SK-N-SH (cell line): ENCODE measurements at regions not wholly inside any gene's neighbourhood (a gene's known extent, or its start where the extent isn't known, plus 50 kb on each side); places are given as distances from the start of the nearest gene placed in this dataset.

Source experiments
- CTCF ChIA-PET: fragments of 300-600, 350-600 bp; formaldehyde crosslinking; extraction: SDS; loops from one replicate; lab custom pipeline; 2021; lab: Yijun Ruan, JAX
- POLR2A ChIA-PET: fragments of 350-600 bp; sonication (Branson Sonifier 250); formaldehyde crosslinking; extraction: SDS; loops from one replicate; lab custom pipeline; 2020; ENCODE audit warnings: antibody characterized with exemption, inconsistent platforms; lab: Yijun Ruan, JAX
- DNase-seq: peaks from one replicate; pipeline ENCODE4 v3.0.0; 2012
- H2AFZ ChIP-seq: fragments of 200-600 bp; sonication (generic); 2 replicates; pipeline ENCODE4 v1.8.1; 2016; ENCODE audit warnings: antibody characterized with exemption, mild to moderate bottlenecking, low read depth
- H3F3A ChIP-seq: fragments of 200-600 bp; sonication (generic); replicated peaks from 2 replicates; pipeline ENCODE3; 2016; ENCODE audit warnings: antibody characterized with exemption, mild to moderate bottlenecking; ENCODE audit not compliant: insufficient read depth
- H3K27ac ChIP-seq, 2 experiments: fragments of 200-500 bp in 1 of 2; fragments of 200-600 bp in 1 of 2; sonication (Bioruptor generic) in 1 of 2; sonication (generic), shearing (Covaris generic) in 1 of 2; 2 replicates each; pipeline versions ENCODE4 v1.5.1 to v1.6.1; 2014 to 2016; ENCODE audit warnings: low read depth in 2 of 2, inconsistent platforms in 1 of 2, low read length in 1 of 2, mild to moderate bottlenecking in 1 of 2, mixed read lengths in 1 of 2
- H3K27me3 ChIP-seq: fragments of 200-600 bp; sonication (generic), shearing (Covaris generic); 2 replicates; pipeline ENCODE4 v1.6.1; 2016; ENCODE audit warnings: mixed run types; ENCODE audit not compliant: insufficient read depth
- H3K36me3 ChIP-seq, 2 experiments: fragments of 200-500 bp in 1 of 2; fragments of 200-600 bp in 1 of 2; sonication (Bioruptor generic) in 1 of 2; sonication (generic) in 1 of 2; replicated peaks in 1 of 2; 2 replicates each; pipeline versions ENCODE3 to v1.5.1; 2014 to 2016; ENCODE audit warnings: low read length in 1 of 2, mild to moderate bottlenecking in 1 of 2; ENCODE audit not compliant: insufficient read depth in 2 of 2, control insufficient read depth in 1 of 2
- H3K4me1 ChIP-seq, 2 experiments: fragments of 200-500 bp in 1 of 2; fragments of 200-600 bp in 1 of 2; sonication (Bioruptor generic) in 1 of 2; sonication (generic), shearing (Covaris generic) in 1 of 2; 2 replicates each; pipeline versions ENCODE4 v1.5.1 to v1.6.1; 2014 to 2016; ENCODE audit warnings: low read depth in 1 of 2, low read length in 1 of 2, mixed run types in 1 of 2; ENCODE audit not compliant: insufficient read depth in 2 of 2, control insufficient read depth in 1 of 2
- H3K4me2 ChIP-seq: fragments of 200-600 bp; sonication (generic), shearing (Covaris generic); 2 replicates; pipeline ENCODE4 v1.6.1; 2017; ENCODE audit warnings: mixed run types
- H3K4me3 ChIP-seq, 2 experiments: fragments of 200-500 bp in 1 of 2; fragments of 200-600 bp in 1 of 2; sonication (Bioruptor generic) in 1 of 2; sonication (generic), shearing (Covaris generic) in 1 of 2; 2 replicates each; pipeline versions ENCODE4 v1.5.1 to v1.8.1; 2014 to 2016; ENCODE audit warnings: low read depth in 2 of 2, inconsistent platforms in 1 of 2, low read length in 1 of 2, mild to moderate bottlenecking in 1 of 2, mixed read lengths in 1 of 2, moderate library complexity in 1 of 2
- H3K79me2 ChIP-seq: fragments of 200-600 bp; sonication (generic); 2 replicates; pipeline ENCODE4 v1.8.1; 2017; ENCODE audit warnings: mild to moderate bottlenecking; ENCODE audit not compliant: insufficient read depth
- H3K9ac ChIP-seq: fragments of 200-600 bp; sonication (generic); 2 replicates; pipeline ENCODE4 v1.6.1; 2017; ENCODE audit warnings: mixed run types
- H3K9me2 ChIP-seq: fragments of 200-600 bp; sonication (generic); 2 replicates; pipeline ENCODE4 v1.6.1; 2017; ENCODE audit warnings: mixed run types
- H3K9me3 ChIP-seq: fragments of 200-600 bp; sonication (generic); 2 replicates; pipeline ENCODE4 v1.6.1; 2017; ENCODE audit warnings: mixed run types, mild to moderate bottlenecking, moderate library complexity
- H4K20me1 ChIP-seq: fragments of 200-600 bp; sonication (generic); 2 replicates; pipeline ENCODE4 v1.6.1; 2017; ENCODE audit warnings: mild to moderate bottlenecking, mixed run types; ENCODE audit not compliant: insufficient read depth
- CHD2 ChIP-seq: fragments of 150-350 bp; IDR thresholded peaks from 2 replicates; pipeline ENCODE4 v1.6.1; 2018; ENCODE audit warnings: low read length; ENCODE audit not compliant: partially characterized antibody
- ELF1 ChIP-seq: IDR thresholded peaks from 2 replicates; pipeline ENCODE4 v1.4.0; 2012
- EZH2phosphoT487 ChIP-seq: fragments of 200-600 bp; sonication (generic); IDR thresholded peaks from 2 replicates; pipeline ENCODE4 v1.6.1; 2017; ENCODE audit warnings: low read depth, mixed run types, mild to moderate bottlenecking, antibody characterized with exemption, moderate library complexity, borderline replicate concordance
- FOXJ3 ChIP-seq: sonication (generic); formaldehyde crosslinking; IDR thresholded peaks from 2 replicates; pipeline ENCODE4 v1.5.1; 2020; ENCODE audit warnings: mild to moderate bottlenecking, missing genetic modification reagents
- FOXM1 ChIP-seq: IDR thresholded peaks from 2 replicates; pipeline ENCODE4 v1.4.0; 2012; ENCODE audit warnings: low read depth, mild to moderate bottlenecking
- GABPA ChIP-seq: IDR thresholded peaks from 2 replicates; pipeline ENCODE4 v1.4.0; 2012; ENCODE audit warnings: low read depth, mild to moderate bottlenecking
- GATA2 ChIP-seq: sonication (generic); formaldehyde crosslinking; IDR thresholded peaks from 2 replicates; pipeline ENCODE4 v1.5.0; 2020; ENCODE audit warnings: mild to moderate bottlenecking, missing genetic modification reagents
- MXI1 ChIP-seq: IDR thresholded peaks from 2 replicates; pipeline ENCODE4 v1.6.1; 2012; ENCODE audit warnings: mild to moderate bottlenecking, low read depth, low read length, improper control_type of control experiment
- NRF1 ChIP-seq: IDR thresholded peaks from 2 replicates; pipeline ENCODE4 v1.6.1; 2012; ENCODE audit warnings: low read depth, mild to moderate bottlenecking, low read length
- POLR2AphosphoS5 ChIP-seq: IDR thresholded peaks from 2 replicates; pipeline ENCODE4 v1.6.1; 2012; ENCODE audit warnings: low read depth, low read length
- RAD21 ChIP-seq: IDR thresholded peaks from 2 replicates; pipeline ENCODE4 v1.6.1; 2012; ENCODE audit warnings: mild to moderate bottlenecking, low read length
- RXRA ChIP-seq: IDR thresholded peaks from 2 replicates; pipeline ENCODE4 v1.4.0; 2012; ENCODE audit warnings: low read depth, mild to moderate bottlenecking, borderline replicate concordance
- SIN3A ChIP-seq: IDR thresholded peaks from 2 replicates; pipeline ENCODE4 v1.6.1; 2012; ENCODE audit warnings: low read depth, mild to moderate bottlenecking, low read length, moderate library complexity, borderline replicate concordance
- TAF1 ChIP-seq: IDR thresholded peaks from 2 replicates; pipeline ENCODE4 v1.6.1; 2012; ENCODE audit warnings: low read depth, mild to moderate bottlenecking, low read length, moderate library complexity, borderline replicate concordance
- TCF12 ChIP-seq: IDR thresholded peaks from 2 replicates; pipeline ENCODE4 v1.4.0; 2012
- TEAD4 ChIP-seq: IDR thresholded peaks from 2 replicates; pipeline ENCODE4 v1.4.0; 2012; ENCODE audit warnings: mild to moderate bottlenecking, borderline replicate concordance; ENCODE audit not compliant: insufficient read depth
- WGBS: methylation state at CpG from one replicate; pipeline ENCODE4 v1.1.6; 2017; ENCODE audit warnings: low lambda C conversion rate; 5-methylcytosine and 5-hydroxymethylcytosine counted together
- TF ChIP-seq, protein P1 (sequence below): IDR thresholded peaks from 2 replicates; pipeline ENCODE4 v1.6.1; 2012; ENCODE audit warnings: mild to moderate bottlenecking, low read depth, low read length, moderate library complexity
- TF ChIP-seq, protein P2 (sequence below): IDR thresholded peaks from 2 replicates; pipeline ENCODE4; 2012
- TF ChIP-seq, protein P3 (sequence below): fragments of 150-350 bp; IDR thresholded peaks from 2 replicates; pipeline ENCODE4 v1.6.1; 2016; ENCODE audit warnings: mild to moderate bottlenecking, low read depth, low read length
- TF ChIP-seq, protein P4 (sequence below): fragments of 200-600 bp; sonication (generic); IDR thresholded peaks from 2 replicates; pipeline ENCODE4 v1.6.1; 2017; ENCODE audit warnings: antibody characterized with exemption, mild to moderate bottlenecking, moderate library complexity
- TF ChIP-seq, protein P5 (sequence below): IDR thresholded peaks from 2 replicates; pipeline ENCODE4 v1.4.0; 2012; ENCODE audit warnings: low read depth, borderline replicate concordance

DNA sequence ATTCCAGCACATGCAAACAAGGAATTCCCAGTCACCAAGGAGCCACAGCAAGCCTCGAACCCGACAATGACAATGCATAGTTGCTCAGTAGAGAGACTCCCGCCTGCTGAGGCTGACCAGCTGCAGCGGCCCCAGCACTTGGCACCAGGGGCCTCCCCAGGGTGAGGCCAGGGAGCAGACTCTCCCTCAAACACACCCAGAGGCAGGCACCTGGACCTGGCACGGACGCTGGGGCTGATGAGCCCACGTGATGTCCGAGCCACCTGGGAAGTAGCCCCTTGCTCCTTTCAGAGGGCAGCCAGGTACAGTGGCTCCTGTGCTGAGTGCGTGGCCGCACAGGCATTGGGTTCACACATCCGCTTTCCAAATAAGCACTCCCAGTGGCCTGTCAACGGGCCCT lies 315.9 kb upstream of the TGFBR2 start (continued):
- no peak for TF ChIP-seq GATA2 (CRISPR knock-in tag)
- TF ChIP-seq FOXM1, result no peak
- TF ChIP-seq NRF1, result no peak
- TF ChIP-seq MXI1, result no peak
- no peak for TF ChIP-seq RXRA
- TF ChIP-seq, protein P1, sequence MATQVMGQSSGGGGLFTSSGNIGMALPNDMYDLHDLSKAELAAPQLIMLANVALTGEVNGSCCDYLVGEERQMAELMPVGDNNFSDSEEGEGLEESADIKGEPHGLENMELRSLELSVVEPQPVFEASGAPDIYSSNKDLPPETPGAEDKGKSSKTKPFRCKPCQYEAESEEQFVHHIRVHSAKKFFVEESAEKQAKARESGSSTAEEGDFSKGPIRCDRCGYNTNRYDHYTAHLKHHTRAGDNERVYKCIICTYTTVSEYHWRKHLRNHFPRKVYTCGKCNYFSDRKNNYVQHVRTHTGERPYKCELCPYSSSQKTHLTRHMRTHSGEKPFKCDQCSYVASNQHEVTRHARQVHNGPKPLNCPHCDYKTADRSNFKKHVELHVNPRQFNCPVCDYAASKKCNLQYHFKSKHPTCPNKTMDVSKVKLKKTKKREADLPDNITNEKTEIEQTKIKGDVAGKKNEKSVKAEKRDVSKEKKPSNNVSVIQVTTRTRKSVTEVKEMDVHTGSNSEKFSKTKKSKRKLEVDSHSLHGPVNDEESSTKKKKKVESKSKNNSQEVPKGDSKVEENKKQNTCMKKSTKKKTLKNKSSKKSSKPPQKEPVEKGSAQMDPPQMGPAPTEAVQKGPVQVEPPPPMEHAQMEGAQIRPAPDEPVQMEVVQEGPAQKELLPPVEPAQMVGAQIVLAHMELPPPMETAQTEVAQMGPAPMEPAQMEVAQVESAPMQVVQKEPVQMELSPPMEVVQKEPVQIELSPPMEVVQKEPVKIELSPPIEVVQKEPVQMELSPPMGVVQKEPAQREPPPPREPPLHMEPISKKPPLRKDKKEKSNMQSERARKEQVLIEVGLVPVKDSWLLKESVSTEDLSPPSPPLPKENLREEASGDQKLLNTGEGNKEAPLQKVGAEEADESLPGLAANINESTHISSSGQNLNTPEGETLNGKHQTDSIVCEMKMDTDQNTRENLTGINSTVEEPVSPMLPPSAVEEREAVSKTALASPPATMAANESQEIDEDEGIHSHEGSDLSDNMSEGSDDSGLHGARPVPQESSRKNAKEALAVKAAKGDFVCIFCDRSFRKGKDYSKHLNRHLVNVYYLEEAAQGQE, result no peak
- no peak for TF ChIP-seq SIN3A
- TF ChIP-seq, protein P2, sequence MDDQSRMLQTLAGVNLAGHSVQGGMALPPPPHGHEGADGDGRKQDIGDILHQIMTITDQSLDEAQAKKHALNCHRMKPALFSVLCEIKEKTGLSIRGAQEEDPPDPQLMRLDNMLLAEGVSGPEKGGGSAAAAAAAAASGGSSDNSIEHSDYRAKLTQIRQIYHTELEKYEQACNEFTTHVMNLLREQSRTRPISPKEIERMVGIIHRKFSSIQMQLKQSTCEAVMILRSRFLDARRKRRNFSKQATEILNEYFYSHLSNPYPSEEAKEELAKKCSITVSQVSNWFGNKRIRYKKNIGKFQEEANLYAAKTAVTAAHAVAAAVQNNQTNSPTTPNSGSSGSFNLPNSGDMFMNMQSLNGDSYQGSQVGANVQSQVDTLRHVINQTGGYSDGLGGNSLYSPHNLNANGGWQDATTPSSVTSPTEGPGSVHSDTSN, result no peak

DNA sequence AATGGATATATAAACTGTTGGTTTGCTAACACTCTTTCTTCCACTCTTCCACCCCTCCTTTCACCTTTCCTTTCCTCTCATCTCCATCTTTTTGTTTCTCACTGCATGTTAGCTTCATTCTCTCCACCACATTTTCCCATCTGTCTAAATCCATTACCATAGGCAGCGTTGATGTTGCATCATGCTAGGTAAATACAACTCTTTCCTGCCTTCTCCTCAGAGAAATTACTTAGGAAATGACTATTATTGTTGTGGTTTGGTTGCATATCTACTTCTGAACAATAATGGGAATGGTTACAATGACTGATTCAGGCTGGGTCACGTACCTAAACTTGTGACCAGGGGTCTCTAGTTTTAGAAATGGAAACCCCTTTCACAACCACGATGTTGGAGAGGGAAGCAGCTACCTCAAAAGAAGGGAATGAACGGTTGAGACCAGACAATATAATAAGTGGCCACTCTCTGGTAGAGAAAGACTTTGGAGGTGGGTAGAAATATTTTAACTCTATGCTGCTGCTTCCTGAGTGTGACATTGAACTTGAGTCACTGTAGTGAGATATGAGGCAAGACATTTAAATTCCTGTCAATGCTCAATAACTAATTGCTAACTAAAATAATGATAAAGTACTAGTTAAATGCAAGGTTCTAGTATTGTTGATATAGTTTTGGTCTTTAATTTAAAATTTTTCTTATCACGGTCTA lies 314.1 kb upstream of the TGFBR2 start:
- ChIA-PET POLR2A (no interaction called here), CTCF (interaction anchor here (1.3 kb wide), 1 partner anchor 8 kb away, joined by 5 read pairs; no protein-coding TSS in a partner anchor)
- no peak overlapping the region for H3K9ac ChIP-seq
- TF ChIP-seq GABPA (no peak), SIN3A (no peak), ELF1 (no peak), FOXJ3 (no peak), TAF1 (no peak), CHD2 (no peak), RAD21 (no peak), RXRA (no peak), MXI1 (no peak), EZH2phosphoT487 (no peak), TCF12 (peak; percentile 30; the same call in 1 of the 2 replicates), TEAD4 (no peak), POLR2AphosphoS5 (no peak)
- TF ChIP-seq, protein P2, result peak; percentile 53
- TF ChIP-seq, protein P3, sequence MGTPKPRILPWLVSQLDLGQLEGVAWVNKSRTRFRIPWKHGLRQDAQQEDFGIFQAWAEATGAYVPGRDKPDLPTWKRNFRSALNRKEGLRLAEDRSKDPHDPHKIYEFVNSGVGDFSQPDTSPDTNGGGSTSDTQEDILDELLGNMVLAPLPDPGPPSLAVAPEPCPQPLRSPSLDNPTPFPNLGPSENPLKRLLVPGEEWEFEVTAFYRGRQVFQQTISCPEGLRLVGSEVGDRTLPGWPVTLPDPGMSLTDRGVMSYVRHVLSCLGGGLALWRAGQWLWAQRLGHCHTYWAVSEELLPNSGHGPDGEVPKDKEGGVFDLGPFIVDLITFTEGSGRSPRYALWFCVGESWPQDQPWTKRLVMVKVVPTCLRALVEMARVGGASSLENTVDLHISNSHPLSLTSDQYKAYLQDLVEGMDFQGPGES, result no peak
- TF ChIP-seq, protein P4, sequence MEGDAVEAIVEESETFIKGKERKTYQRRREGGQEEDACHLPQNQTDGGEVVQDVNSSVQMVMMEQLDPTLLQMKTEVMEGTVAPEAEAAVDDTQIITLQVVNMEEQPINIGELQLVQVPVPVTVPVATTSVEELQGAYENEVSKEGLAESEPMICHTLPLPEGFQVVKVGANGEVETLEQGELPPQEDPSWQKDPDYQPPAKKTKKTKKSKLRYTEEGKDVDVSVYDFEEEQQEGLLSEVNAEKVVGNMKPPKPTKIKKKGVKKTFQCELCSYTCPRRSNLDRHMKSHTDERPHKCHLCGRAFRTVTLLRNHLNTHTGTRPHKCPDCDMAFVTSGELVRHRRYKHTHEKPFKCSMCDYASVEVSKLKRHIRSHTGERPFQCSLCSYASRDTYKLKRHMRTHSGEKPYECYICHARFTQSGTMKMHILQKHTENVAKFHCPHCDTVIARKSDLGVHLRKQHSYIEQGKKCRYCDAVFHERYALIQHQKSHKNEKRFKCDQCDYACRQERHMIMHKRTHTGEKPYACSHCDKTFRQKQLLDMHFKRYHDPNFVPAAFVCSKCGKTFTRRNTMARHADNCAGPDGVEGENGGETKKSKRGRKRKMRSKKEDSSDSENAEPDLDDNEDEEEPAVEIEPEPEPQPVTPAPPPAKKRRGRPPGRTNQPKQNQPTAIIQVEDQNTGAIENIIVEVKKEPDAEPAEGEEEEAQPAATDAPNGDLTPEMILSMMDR, result no peak
- TF ChIP-seq, protein P5, sequence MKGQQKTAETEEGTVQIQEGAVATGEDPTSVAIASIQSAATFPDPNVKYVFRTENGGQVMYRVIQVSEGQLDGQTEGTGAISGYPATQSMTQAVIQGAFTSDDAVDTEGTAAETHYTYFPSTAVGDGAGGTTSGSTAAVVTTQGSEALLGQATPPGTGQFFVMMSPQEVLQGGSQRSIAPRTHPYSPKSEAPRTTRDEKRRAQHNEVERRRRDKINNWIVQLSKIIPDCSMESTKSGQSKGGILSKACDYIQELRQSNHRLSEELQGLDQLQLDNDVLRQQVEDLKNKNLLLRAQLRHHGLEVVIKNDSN, result no peak

More for the DNA sequence above, 314.1 kb upstream of the TGFBR2 start:
- H3K4me3 ChIP-seq, result no peak overlapping the region
- peaks cover 0 to 45% of the 10 kb centered on the region in 2 experiments; a peak in 1 of 4 replicates for H3K4me1 ChIP-seq
- no peaks in the 10 kb centered on the region for H3K36me3 ChIP-seq
- H3K4me2 ChIP-seq, result no peak overlapping the region
- peak overlapping the region in 1 of 2 experiments; percentile 68; a peak in 2 of 4 replicates for H3K27ac ChIP-seq
- no peaks in the 10 kb centered on the region for H3K9me3 ChIP-seq
- H3K27me3 ChIP-seq, result no peaks in the 10 kb centered on the region
- peaks cover 16% of the 10 kb centered on the region for H3F3A ChIP-seq
- no peaks in the 10 kb centered on the region for H3K9me2 ChIP-seq
- no peaks in the 10 kb centered on the region for H4K20me1 ChIP-seq
- DNase-seq, result no peak
- no peaks in the 10 kb centered on the region for H3K79me2 ChIP-seq
- WGBS, result 85% methylated on average over 5 of the region's 5 CpGs
- H2AFZ ChIP-seq, result peak overlapping the region; percentile 76; the same call in 1 of the 2 replicates
